Naive thymus-derived CD4-positive, alpha-beta T cell (primary cell): ENCODE measurements at regions not wholly inside any gene's neighbourhood (a gene's known extent, or its start where the extent isn't known, plus 50 kb on each side); places are given as distances from the start of the nearest gene placed in this dataset.

Experiments
- ATAC-seq: fragments of 150-1000 bp; cut with Tn5 transposase; 2 replicates; pipeline ENCODE4 v1.10.0; 2021; ENCODE audit warnings: mild to moderate bottlenecking, moderate library complexity
- CTCF ChIA-PET: fragments of 350-600 bp; sonication (Branson Sonifier 250); formaldehyde crosslinking; loops from one replicate; lab custom pipeline; 2021; ENCODE audit warnings: antibody characterized with exemption; lab: Charles Lee
- POLR2A ChIA-PET: fragments of 350-600 bp; sonication (Branson Sonifier 250); formaldehyde crosslinking; loops from one replicate; lab custom pipeline; 2021; ENCODE audit warnings: antibody characterized with exemption, inconsistent platforms; lab: Charles Lee
- DNase-seq, 9 donors: peaks; one replicate each; pipeline versions ENCODE4 v3.0.0 to v3.0.0-alpha.2; 2020 to 2022; ENCODE audit warnings: mixed read lengths in 1 of 9
- H3K27ac ChIP-seq: one replicate; pipeline ENCODE4 v1.7.0; 2013; ENCODE audit warnings: mild to moderate bottlenecking, low read depth, low read length, moderate library complexity
- H3K27me3 ChIP-seq, 2 donors: one replicate each; pipeline ENCODE4 v1.7.0; 2013; ENCODE audit warnings: low read length in 2 of 2, mild to moderate bottlenecking in 2 of 2, moderate library complexity in 2 of 2; ENCODE audit not compliant: control insufficient read depth in 2 of 2, insufficient read depth in 2 of 2
- H3K36me3 ChIP-seq, 3 experiments: 1 replicate in 2 of 3; 2 replicates in 1 of 3; pipeline ENCODE4 v1.7.0; 2013; ENCODE audit warnings: low read length in 3 of 3, mild to moderate bottlenecking in 3 of 3, moderate library complexity in 1 of 3; ENCODE audit not compliant: insufficient read depth in 3 of 3, control insufficient read depth in 2 of 3
- H3K4me1 ChIP-seq, 2 donors: one replicate each; pipeline ENCODE4 v1.7.0; 2013; ENCODE audit warnings: low read length in 2 of 2, mild to moderate bottlenecking in 2 of 2, moderate library complexity in 1 of 2; ENCODE audit not compliant: control insufficient read depth in 2 of 2, insufficient read depth in 2 of 2
- H3K4me3 ChIP-seq: 2 replicates; pipeline ENCODE4 v1.7.0; 2013; ENCODE audit warnings: mild to moderate bottlenecking, low read length
- H3K9me3 ChIP-seq, 3 experiments: 1 replicate in 2 of 3; 2 replicates in 1 of 3; pipeline ENCODE4 v1.7.0; 2013; ENCODE audit warnings: low read length in 3 of 3; ENCODE audit not compliant: control insufficient read depth in 2 of 3
- H3K27ac Mint-ChIP-seq, 9 donors: one replicate each; pipeline ENCODE4 v1.8.0; 2020 to 2022; ENCODE audit warnings: mixed read lengths in 9 of 9, mild to moderate bottlenecking in 8 of 9, moderate library complexity in 5 of 9, inconsistent platforms in 2 of 9
- H3K27me3 Mint-ChIP-seq, 5 donors: one replicate each; pipeline ENCODE4 v1.8.0; 2021 to 2022; ENCODE audit warnings: mixed read lengths in 5 of 5, mild to moderate bottlenecking in 1 of 5
- H3K36me3 Mint-ChIP-seq, 5 donors: one replicate each; pipeline ENCODE4 v1.8.0; 2020 to 2022; ENCODE audit warnings: mixed read lengths in 5 of 5, mild to moderate bottlenecking in 3 of 5, inconsistent platforms in 1 of 5
- H3K4me1 Mint-ChIP-seq, 7 donors: one replicate each; pipeline ENCODE4 v1.8.0; 2020 to 2022; ENCODE audit warnings: mixed read lengths in 7 of 7, mild to moderate bottlenecking in 3 of 7, inconsistent platforms in 1 of 7
- H3K4me3 Mint-ChIP-seq, 10 donors: one replicate each; pipeline ENCODE4 v1.8.0; 2020 to 2022; ENCODE audit warnings: mild to moderate bottlenecking in 10 of 10, mixed read lengths in 10 of 10, moderate library complexity in 6 of 10, inconsistent platforms in 2 of 10
- H3K9me3 Mint-ChIP-seq, 11 donors: one replicate each; pipeline ENCODE4 v1.8.0; 2020 to 2022; ENCODE audit warnings: mixed read lengths in 11 of 11, mild to moderate bottlenecking in 4 of 11, inconsistent platforms in 1 of 11, moderate library complexity in 1 of 11
- intact Hi-C, 2 donors: fragments of 100-400 bp; cut with micrococcal nuclease; formaldehyde crosslinking; loops; one replicate each; pipeline ENCODE4 v1.15.1; 2023

DNA sequence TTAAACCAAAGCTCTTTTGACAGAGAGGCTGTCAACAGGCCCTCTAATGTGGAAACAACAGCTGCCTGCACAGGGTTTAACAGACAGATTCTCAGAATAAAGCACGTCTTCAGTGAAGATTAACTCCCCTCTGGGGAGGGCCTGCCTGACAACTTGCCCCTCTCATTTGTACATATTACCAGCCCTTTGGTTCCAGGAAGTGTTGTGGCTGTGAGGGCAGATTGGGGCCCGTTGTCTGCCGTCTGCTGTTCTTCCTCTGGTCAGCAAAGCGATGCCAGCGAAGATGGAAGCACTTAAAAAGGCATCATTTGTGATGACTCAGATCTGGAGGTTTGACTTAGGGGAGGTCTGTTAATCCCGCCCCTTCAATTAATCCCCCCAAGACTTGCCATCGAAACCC is 177.0 kb upstream of the IRX6 start:
- POLR2A ChIA-PET = no interaction called here
- no peak overlapping the region for H3K4me3 Mint-ChIP-seq
- Histone ChIP-seq H3K4me3 (no peak overlapping the region), H3K27me3 (no peaks in the 10 kb centered on the region), H3K27ac (no peak overlapping the region), H3K9me3 (no peaks in the 10 kb centered on the region), H3K4me1 (no peaks in the 10 kb centered on the region), H3K36me3 (no peaks in the 10 kb centered on the region)
- H3K27me3 Mint-ChIP-seq = peaks cover 0 to 20% (median 6%) of the 10 kb centered on the region in 5 donors
- intact Hi-C loops = no loop called here
- no peak overlapping the region for H3K27ac Mint-ChIP-seq
- H3K36me3 Mint-ChIP-seq = no peaks in the 10 kb centered on the region
- CTCF ChIA-PET = no interaction called here
- no peak for ATAC-seq
- no peak for DNase-seq
- no peaks in the 10 kb centered on the region for H3K4me1 Mint-ChIP-seq
- H3K9me3 Mint-ChIP-seq = peaks cover 0 to 11% (median 0%) of the 10 kb centered on the region in 11 donors

DNA sequence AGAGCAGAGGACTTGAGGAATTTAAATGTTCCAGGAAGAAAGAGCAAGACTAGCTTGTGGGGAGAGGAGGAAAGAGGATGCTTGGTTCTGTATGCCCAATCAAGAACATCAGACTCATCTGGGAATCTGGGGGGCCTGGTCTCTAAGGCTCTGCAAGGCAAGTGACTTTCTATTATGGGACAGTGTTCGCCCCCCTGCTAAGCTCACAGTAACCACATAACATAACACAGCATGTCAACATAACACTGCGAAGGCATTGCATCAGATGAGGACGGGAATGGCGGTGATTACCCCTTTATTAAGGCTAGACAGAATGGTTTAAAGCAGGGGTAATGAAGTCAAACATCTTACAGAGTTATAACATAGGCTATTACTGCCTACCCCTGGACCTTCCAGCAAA is 176.6 kb upstream of the IRX6 start:
- DNase-seq (no peak), ATAC-seq (no peak)
- intact Hi-C loops = no loop called here
- no peaks in the 10 kb centered on the region for H3K4me1 Mint-ChIP-seq
- H3K9me3 Mint-ChIP-seq = peaks cover 0 to 11% (median 0%) of the 10 kb centered on the region in 11 donors
- H3K4me3 ChIP-seq = no peak overlapping the region
- H3K36me3 ChIP-seq = no peaks in the 10 kb centered on the region
- no peak overlapping the region for H3K4me3 Mint-ChIP-seq
- ChIA-PET CTCF (no interaction called here), POLR2A (no interaction called here)
- no peaks in the 10 kb centered on the region for H3K4me1 ChIP-seq
- peaks cover 0 to 20% (median 6%) of the 10 kb centered on the region in 5 donors for H3K27me3 Mint-ChIP-seq
- no peaks in the 10 kb centered on the region for H3K9me3 ChIP-seq
- no peaks in the 10 kb centered on the region for H3K27me3 ChIP-seq
- H3K36me3 Mint-ChIP-seq = no peaks in the 10 kb centered on the region
- H3K27ac ChIP-seq = no peak overlapping the region
- H3K27ac Mint-ChIP-seq = no peak overlapping the region

DNA sequence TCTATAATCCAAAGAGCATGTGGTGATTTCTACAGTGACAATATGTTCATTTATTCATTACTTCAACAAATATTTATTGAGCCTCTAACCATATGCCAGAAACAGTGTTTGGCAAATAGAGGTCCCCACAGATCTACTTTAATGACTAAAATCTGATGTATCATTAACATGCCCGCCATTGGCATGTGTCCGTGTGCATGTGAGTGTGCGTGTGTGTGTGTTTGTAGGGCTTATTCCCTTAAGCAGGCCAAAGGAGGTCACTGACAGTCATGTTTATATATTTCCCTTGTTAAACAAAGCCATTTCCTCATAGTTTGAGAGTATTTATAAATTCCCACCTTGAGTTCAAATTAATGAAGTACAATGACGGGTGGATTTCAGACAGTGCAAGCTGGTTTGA is 174.4 kb upstream of the IRX6 start:
- no peak overlapping the region for H3K4me3 Mint-ChIP-seq
- intact Hi-C loops = no loop called here
- no peaks in the 10 kb centered on the region for H3K36me3 ChIP-seq
- H3K27ac Mint-ChIP-seq = no peak overlapping the region
- no peak overlapping the region for H3K27ac ChIP-seq
- peaks cover 0 to 11% (median 0%) of the 10 kb centered on the region in 11 donors for H3K9me3 Mint-ChIP-seq
- CTCF ChIA-PET = no interaction called here
- no peaks in the 10 kb centered on the region for H3K4me1 Mint-ChIP-seq
- H3K4me1 ChIP-seq = no peaks in the 10 kb centered on the region
- H3K27me3 Mint-ChIP-seq = peaks cover 0 to 22% (median 12%) of the 10 kb centered on the region in 5 donors
- ATAC-seq (no peak), DNase-seq (no peak)
- no peak overlapping the region for H3K4me3 ChIP-seq
- H3K27me3 ChIP-seq = no peaks in the 10 kb centered on the region
- H3K36me3 Mint-ChIP-seq = no peaks in the 10 kb centered on the region
- H3K9me3 ChIP-seq = no peaks in the 10 kb centered on the region
- POLR2A ChIA-PET = interaction anchor here (0.7 kb wide), 1 partner anchor 412 kb away, joined by 4 read pairs; no protein-coding TSS in a partner anchor

DNA sequence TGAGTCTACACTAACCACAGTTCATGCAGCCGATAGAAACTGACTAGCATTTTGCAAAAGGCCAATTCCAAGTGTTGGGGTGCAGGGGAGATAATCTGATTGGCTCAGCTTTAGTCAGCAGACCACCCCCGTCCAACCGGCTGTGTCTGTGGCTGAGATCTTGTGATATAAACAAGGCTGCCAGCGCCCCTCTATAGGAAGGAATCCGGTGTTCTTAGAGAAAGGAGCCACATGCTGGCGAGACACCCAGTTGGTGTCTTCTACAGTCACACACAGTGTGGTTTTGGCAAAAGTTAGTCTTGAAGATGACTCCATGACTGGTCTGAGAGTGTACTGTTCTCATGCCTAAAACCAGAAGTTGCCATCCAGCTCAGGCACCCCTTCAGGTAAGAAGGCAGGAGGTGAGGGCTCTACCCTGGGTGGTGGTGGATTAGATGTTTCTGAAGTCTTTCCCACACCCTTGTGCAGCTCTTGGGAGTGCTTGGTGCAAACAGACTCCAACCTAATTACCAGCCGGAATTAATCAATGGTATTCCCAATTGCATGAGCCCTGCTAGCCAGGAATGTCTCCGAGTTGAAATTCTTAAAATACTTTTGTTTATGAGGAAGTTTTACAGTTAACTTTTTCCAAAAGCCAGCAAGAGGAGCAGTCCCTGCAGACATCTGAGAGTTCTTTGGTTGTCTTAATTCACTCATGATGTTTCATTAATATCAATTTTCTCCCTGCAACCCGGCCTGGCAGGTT is 172.3 kb upstream of the IRX6 start:
- Histone ChIP-seq H3K4me3 (no peak overlapping the region), H3K4me1 (no peaks in the 10 kb centered on the region), H3K27ac (no peak overlapping the region), H3K9me3 (no peaks in the 10 kb centered on the region), H3K27me3 (no peaks in the 10 kb centered on the region), H3K36me3 (no peaks in the 10 kb centered on the region)
- ATAC-seq (no peak), DNase-seq (no peak)
- CTCF ChIA-PET = no interaction called here
- H3K36me3 Mint-ChIP-seq = no peaks in the 10 kb centered on the region
- no peak overlapping the region for H3K27ac Mint-ChIP-seq
- POLR2A ChIA-PET = interaction anchor here (0.5 kb wide), 1 partner anchor 995 kb away, joined by 3 read pairs; no protein-coding TSS in a partner anchor
- no peak overlapping the region for H3K4me3 Mint-ChIP-seq
- H3K4me1 Mint-ChIP-seq = no peaks in the 10 kb centered on the region
- H3K9me3 Mint-ChIP-seq = peaks cover 0 to 5% (median 0%) of the 10 kb centered on the region in 11 donors
- intact Hi-C loops = no loop called here
- peaks cover 0 to 17% (median 14%) of the 10 kb centered on the region in 5 donors for H3K27me3 Mint-ChIP-seq

DNA sequence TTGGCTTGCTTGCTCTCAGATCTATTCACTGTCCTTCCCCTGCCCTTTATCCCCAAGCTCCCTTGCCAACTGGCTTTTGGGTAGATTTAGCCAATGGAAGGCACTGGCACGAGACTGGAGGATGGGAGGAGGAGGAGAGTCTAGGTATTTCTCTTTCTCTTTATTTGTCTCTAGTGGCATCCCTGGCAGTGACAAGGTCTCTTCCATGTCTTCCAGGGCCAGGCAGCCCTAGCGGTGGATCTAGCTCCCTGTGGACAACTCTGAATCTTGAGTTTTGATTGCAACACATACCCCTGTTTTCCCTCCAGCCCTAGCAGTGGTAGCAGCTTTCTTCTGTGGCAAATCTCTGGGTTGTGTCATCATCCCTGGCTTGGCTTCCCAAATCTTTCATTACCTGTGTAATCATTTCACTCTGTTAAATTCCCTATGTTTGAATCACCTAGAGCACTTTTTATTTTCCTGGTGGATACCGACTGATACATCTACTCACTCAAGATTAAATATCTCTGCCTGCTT is 171.1 kb upstream of the IRX6 start:
- no peak overlapping the region for H3K4me3 Mint-ChIP-seq
- no peaks in the 10 kb centered on the region for H3K27me3 ChIP-seq
- H3K4me1 Mint-ChIP-seq = no peaks in the 10 kb centered on the region
- peaks cover 0 to 17% (median 16%) of the 10 kb centered on the region in 5 donors for H3K27me3 Mint-ChIP-seq
- no peak overlapping the region for H3K4me3 ChIP-seq
- no peaks in the 10 kb centered on the region for H3K9me3 ChIP-seq
- ChIA-PET CTCF (no interaction called here), POLR2A (no interaction called here)
- H3K4me1 ChIP-seq = no peaks in the 10 kb centered on the region
- H3K27ac ChIP-seq = no peak overlapping the region
- no peaks in the 10 kb centered on the region for H3K36me3 Mint-ChIP-seq
- ATAC-seq (no peak), DNase-seq (no peak)
- H3K27ac Mint-ChIP-seq = no peak overlapping the region
- peaks cover 0 to 7% (median 0%) of the 10 kb centered on the region in 11 donors for H3K9me3 Mint-ChIP-seq
- no peaks in the 10 kb centered on the region for H3K36me3 ChIP-seq
- intact Hi-C loops = no loop called here

DNA sequence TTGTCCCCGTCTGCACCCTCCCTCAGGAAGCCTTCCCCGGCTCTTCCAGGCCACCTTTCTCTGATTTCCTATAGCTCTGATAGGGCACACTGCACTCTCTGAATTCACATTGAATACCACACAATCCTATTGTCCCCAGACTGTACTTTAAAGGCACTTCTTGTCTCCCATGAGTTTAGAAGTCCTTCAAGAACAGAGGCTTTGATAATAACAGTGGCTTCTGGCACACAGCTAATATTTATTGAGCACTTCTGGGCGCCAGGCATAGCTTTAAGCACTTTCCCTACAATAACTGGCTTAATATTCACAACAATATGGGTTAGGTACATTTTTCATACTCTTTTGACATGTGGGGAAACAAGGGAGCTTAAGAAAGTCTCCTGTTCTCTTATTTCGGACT is 169.7 kb upstream of the IRX6 start:
- no peak for DNase-seq
- ATAC-seq = no peak
- Histone ChIP-seq H3K4me3 (no peak overlapping the region), H3K27ac (no peak overlapping the region), H3K9me3 (no peaks in the 10 kb centered on the region), H3K36me3 (no peaks in the 10 kb centered on the region), H3K27me3 (no peaks in the 10 kb centered on the region), H3K4me1 (no peaks in the 10 kb centered on the region)
- Mint-ChIP-seq H3K9me3 (peaks cover 0 to 7% (median 0%) of the 10 kb centered on the region in 11 donors), H3K4me1 (no peaks in the 10 kb centered on the region), H3K4me3 (no peak overlapping the region), H3K27ac (no peak overlapping the region), H3K36me3 (no peaks in the 10 kb centered on the region), H3K27me3 (peaks cover 0 to 17% (median 16%) of the 10 kb centered on the region in 5 donors)
- POLR2A ChIA-PET = no interaction called here
- CTCF ChIA-PET = interaction anchor here (0.6 to 1.1 kb wide), 2 partner anchors 9 to 720 kb away, joined by 3 read pairs; no protein-coding TSS in a partner anchor
- intact Hi-C loops = no loop called here
